HEK293 (cell line): ENCODE measurements at regions not wholly inside any gene's neighbourhood (a gene's known extent, or its start where the extent isn't known, plus 50 kb on each side); places are given as distances from the start of the nearest gene placed in this dataset.
"Not testable (repeated sequence)": the region's sequence is repeated elsewhere in the genome, so short reads cannot be mapped to it uniquely, and the experiment has no call there.

Experiments used
- CTCF ChIA-PET: fragments of 350-600 bp; formaldehyde crosslinking; extraction: SDS; loops from one replicate; lab custom pipeline; 2021; ENCODE audit warnings: antibody characterized with exemption; lab: Yijun Ruan, JAX
- POLR2A ChIA-PET: fragments of 300-600 bp; formaldehyde crosslinking; extraction: SDS; loops from one replicate; lab custom pipeline; 2020; ENCODE audit warnings: antibody characterized with exemption, inconsistent platforms; lab: Yijun Ruan, JAX
- H3K27ac ChIP-seq: fragments of 200-500 bp; sonication (Bioruptor generic); 2 replicates; pipeline ENCODE4 v1.5.1; 2014; ENCODE audit warnings: low read depth, low read length, control low read depth, inconsistent platforms; ENCODE audit errors: extremely low read depth
- H3K36me3 ChIP-seq, 2 experiments: fragments of 200-500 bp in 1 of 2; sonication (Bioruptor generic) in 1 of 2; 1 replicate in 1 of 2; 2 replicates in 1 of 2; pipeline ENCODE4 v1.5.1; 2014 to 2017; ENCODE audit warnings: inconsistent platforms in 2 of 2, low read length in 2 of 2; ENCODE audit not compliant: control insufficient read depth in 2 of 2, insufficient read depth in 1 of 2
- H3K4me1 ChIP-seq: fragments of 200-500 bp; sonication (Bioruptor generic); 2 replicates; pipeline ENCODE4 v1.5.1; 2014; ENCODE audit warnings: mild to moderate bottlenecking, low read length, inconsistent platforms; ENCODE audit not compliant: control insufficient read depth, insufficient read depth
- H3K4me3 ChIP-seq: 2 replicates; pipeline ENCODE4 v1.5.1; 2011; ENCODE audit warnings: low read depth, mild to moderate bottlenecking, control low read depth, low read length, moderate library complexity
- H3K9me3 ChIP-seq: fragments of 200-500 bp; sonication (Bioruptor generic); 2 replicates; pipeline ENCODE4 v1.5.1; 2014; ENCODE audit warnings: low read depth, low read length, inconsistent platforms; ENCODE audit not compliant: control insufficient read depth, insufficient read depth
- HOXA7 ChIP-seq: sonication (generic); formaldehyde crosslinking; IDR thresholded peaks from 2 replicates; pipeline ENCODE4 v1.8.1; 2022; ENCODE audit warnings: missing genetic modification reagents, borderline replicate concordance
- KLF8 ChIP-seq: fragments of 450-650 bp; formaldehyde crosslinking; IDR thresholded peaks from 2 replicates; pipeline ENCODE4 v1.5.1; 2016; ENCODE audit warnings: missing biosample characterization, missing genetic modification characterization
- SCRT2 ChIP-seq: fragments of 450-650 bp; formaldehyde crosslinking; IDR thresholded peaks from 2 replicates; pipeline ENCODE4 v1.5.1; 2016; ENCODE audit warnings: missing biosample characterization, missing genetic modification characterization
- WT1 ChIP-seq: fragments of 450-650 bp; formaldehyde crosslinking; IDR thresholded peaks from 2 replicates; pipeline ENCODE4 v1.5.1; 2016; ENCODE audit warnings: missing biosample characterization, missing genetic modification characterization
- YY1 ChIP-seq: fragments of 450-650 bp; formaldehyde crosslinking; IDR thresholded peaks from 2 replicates; pipeline ENCODE4 v1.5.1; 2018; ENCODE audit warnings: missing biosample characterization, missing genetic modification characterization
- ZBTB17 ChIP-seq: fragments of 450-650 bp; formaldehyde crosslinking; IDR thresholded peaks from 2 replicates; pipeline ENCODE4 v1.5.1; 2016; ENCODE audit warnings: missing biosample characterization, missing genetic modification characterization
- ZFP69B ChIP-seq: fragments of 450-650 bp; formaldehyde crosslinking; IDR thresholded peaks from 2 replicates; pipeline ENCODE4 v1.5.1; 2016; ENCODE audit warnings: missing biosample characterization, missing genetic modification characterization
- ZNF24 ChIP-seq: fragments of 450-650 bp; formaldehyde crosslinking; IDR thresholded peaks from 2 replicates; pipeline ENCODE4 v1.5.1; 2016; ENCODE audit warnings: missing biosample characterization, missing genetic modification characterization
- ZNF274 ChIP-seq, 2 experiments: fragments of 200-500 bp in 1 of 2; fragments of 450-650 bp in 1 of 2; sonication (Bioruptor generic) in 1 of 2; formaldehyde crosslinking in 1 of 2; IDR thresholded peaks; 2 replicates each; pipeline versions ENCODE4 v1.5.1 to v1.6.1; 2014 to 2016; ENCODE audit warnings: borderline replicate concordance in 1 of 2, inconsistent platforms in 1 of 2, low read length in 1 of 2, missing biosample characterization in 1 of 2, missing genetic modification characterization in 1 of 2
- ZNF391 ChIP-seq: fragments of 450-650 bp; formaldehyde crosslinking; IDR thresholded peaks from 2 replicates; pipeline ENCODE4 v1.5.1; 2016; ENCODE audit warnings: low read depth, missing biosample characterization, missing genetic modification characterization, borderline replicate concordance
- ZNF394 ChIP-seq: fragments of 450-650 bp; formaldehyde crosslinking; IDR thresholded peaks from 2 replicates; pipeline ENCODE4 v1.5.1; 2016; ENCODE audit warnings: missing biosample characterization, missing genetic modification characterization, mild to moderate bottlenecking, moderate library complexity, borderline replicate concordance
- ZNF501 ChIP-seq: fragments of 450-650 bp; formaldehyde crosslinking; IDR thresholded peaks from 2 replicates; pipeline ENCODE4 v1.5.1; 2016; ENCODE audit warnings: missing biosample characterization, missing genetic modification characterization
- ZNF521 ChIP-seq: fragments of 450-650 bp; formaldehyde crosslinking; IDR thresholded peaks from 2 replicates; pipeline ENCODE4 v1.5.1; 2017; ENCODE audit warnings: missing biosample characterization, mild to moderate bottlenecking, missing genetic modification characterization
- ZNF529 ChIP-seq: fragments of 450-650 bp; formaldehyde crosslinking; IDR thresholded peaks from 2 replicates; pipeline ENCODE4 v1.5.1; 2017; ENCODE audit warnings: missing genetic modification characterization, missing biosample characterization; ENCODE audit not compliant: insufficient replicate concordance
- ZNF549 ChIP-seq: fragments of 450-650 bp; IDR thresholded peaks from 2 replicates; pipeline ENCODE4 v1.5.1; 2018; ENCODE audit warnings: missing biosample characterization, missing genetic modification characterization, mild to moderate bottlenecking, inconsistent platforms, moderate library complexity
- ZNF571 ChIP-seq: fragments of 450-650 bp; formaldehyde crosslinking; IDR thresholded peaks from 2 replicates; pipeline ENCODE4 v1.5.0; 2017; ENCODE audit warnings: missing biosample characterization, missing genetic modification characterization
- ZNF600 ChIP-seq: fragments of 450-650 bp; formaldehyde crosslinking; IDR thresholded peaks from 2 replicates; pipeline ENCODE4 v1.5.1; 2016; ENCODE audit warnings: missing biosample characterization, missing genetic modification characterization
- ZNF621 ChIP-seq: fragments of 450-650 bp; formaldehyde crosslinking; IDR thresholded peaks from 2 replicates; pipeline ENCODE4 v1.5.1; 2017; ENCODE audit warnings: missing biosample characterization, missing genetic modification characterization
- ZNF747 ChIP-seq: fragments of 450-650 bp; formaldehyde crosslinking; IDR thresholded peaks from 2 replicates; pipeline ENCODE4 v1.5.1; 2016; ENCODE audit warnings: missing biosample characterization, missing genetic modification characterization
- ZNF776 ChIP-seq: fragments of 450-650 bp; formaldehyde crosslinking; IDR thresholded peaks from 2 replicates; pipeline ENCODE4 v1.5.0; 2017; ENCODE audit warnings: missing biosample characterization, missing genetic modification characterization, borderline replicate concordance
- ZSCAN23 ChIP-seq: fragments of 450-650 bp; formaldehyde crosslinking; IDR thresholded peaks from 2 replicates; pipeline ENCODE4 v1.5.1; 2016; ENCODE audit warnings: missing biosample characterization, missing genetic modification characterization
- TF ChIP-seq, protein P1 (sequence below): sonication (generic); formaldehyde crosslinking; IDR thresholded peaks from 2 replicates; pipeline ENCODE4 v1.8.1; 2022; ENCODE audit warnings: mild to moderate bottlenecking, moderate library complexity, missing genetic modification reagents
- TF ChIP-seq, protein P2 (sequence below): fragments of 450-650 bp; formaldehyde crosslinking; IDR thresholded peaks from 2 replicates; pipeline ENCODE4 v1.5.1; 2016; ENCODE audit warnings: missing biosample characterization, missing genetic modification characterization

DNA sequence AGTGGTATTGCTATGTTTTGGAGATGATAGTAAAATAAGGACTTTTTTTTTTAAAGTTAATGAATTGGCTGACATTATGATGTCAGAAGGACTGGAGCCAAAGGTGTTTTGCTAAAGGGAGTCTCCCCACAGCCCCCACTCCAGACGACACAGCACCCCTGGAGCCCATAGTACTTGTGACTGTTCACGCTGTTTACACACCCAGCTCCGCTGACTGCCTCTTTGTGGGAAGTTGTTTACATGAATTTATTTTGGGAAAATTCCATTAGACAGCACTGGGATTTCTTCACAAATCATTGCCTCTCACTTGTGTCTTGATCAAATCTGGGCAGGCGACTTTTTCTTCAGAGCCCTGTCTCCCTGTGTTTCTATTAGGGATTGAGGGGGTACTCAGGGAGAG is 108.6 kb downstream of the C17orf67 start:
- Histone ChIP-seq H3K36me3 (no peaks in the 10 kb centered on the region), H3K9me3 (no peaks in the 10 kb centered on the region), H3K4me3 (no peak overlapping the region), H3K27ac (no peak overlapping the region), H3K4me1 (no peaks in the 10 kb centered on the region)
- no peak for TF ChIP-seq ZNF621 (tag by site-specific recombination)
- no peak for TF ChIP-seq ZNF600 (tag by site-specific recombination)
- TF ChIP-seq ZNF391 (tag by site-specific recombination) = no peak
- no peak for TF ChIP-seq ZNF747
- TF ChIP-seq ZFP69B (tag by site-specific recombination) = no peak
- TF ChIP-seq ZNF571 = no peak
- TF ChIP-seq ZBTB17 (tag by site-specific recombination) = no peak
- TF ChIP-seq ZSCAN23 (tag by site-specific recombination) = no peak
- no peak for TF ChIP-seq KLF8
- TF ChIP-seq, protein P1, sequence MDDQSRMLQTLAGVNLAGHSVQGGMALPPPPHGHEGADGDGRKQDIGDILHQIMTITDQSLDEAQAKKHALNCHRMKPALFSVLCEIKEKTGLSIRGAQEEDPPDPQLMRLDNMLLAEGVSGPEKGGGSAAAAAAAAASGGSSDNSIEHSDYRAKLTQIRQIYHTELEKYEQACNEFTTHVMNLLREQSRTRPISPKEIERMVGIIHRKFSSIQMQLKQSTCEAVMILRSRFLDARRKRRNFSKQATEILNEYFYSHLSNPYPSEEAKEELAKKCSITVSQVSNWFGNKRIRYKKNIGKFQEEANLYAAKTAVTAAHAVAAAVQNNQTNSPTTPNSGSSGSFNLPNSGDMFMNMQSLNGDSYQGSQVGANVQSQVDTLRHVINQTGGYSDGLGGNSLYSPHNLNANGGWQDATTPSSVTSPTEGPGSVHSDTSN (CRISPR knock-in tag) = no peak
- TF ChIP-seq HOXA7 (CRISPR knock-in tag) = no peak
- ChIA-PET POLR2A (interaction anchor here (0.6 kb wide), 1 partner anchor 633 kb away, joined by 3 read pairs; no protein-coding TSS in a partner anchor), CTCF (interaction anchor here (0.6 to 1.8 kb wide), 5 partner anchors 9 to 247 kb away, joined by 3 to 19 read pairs (median 4); no protein-coding TSS in a partner anchor)

DNA sequence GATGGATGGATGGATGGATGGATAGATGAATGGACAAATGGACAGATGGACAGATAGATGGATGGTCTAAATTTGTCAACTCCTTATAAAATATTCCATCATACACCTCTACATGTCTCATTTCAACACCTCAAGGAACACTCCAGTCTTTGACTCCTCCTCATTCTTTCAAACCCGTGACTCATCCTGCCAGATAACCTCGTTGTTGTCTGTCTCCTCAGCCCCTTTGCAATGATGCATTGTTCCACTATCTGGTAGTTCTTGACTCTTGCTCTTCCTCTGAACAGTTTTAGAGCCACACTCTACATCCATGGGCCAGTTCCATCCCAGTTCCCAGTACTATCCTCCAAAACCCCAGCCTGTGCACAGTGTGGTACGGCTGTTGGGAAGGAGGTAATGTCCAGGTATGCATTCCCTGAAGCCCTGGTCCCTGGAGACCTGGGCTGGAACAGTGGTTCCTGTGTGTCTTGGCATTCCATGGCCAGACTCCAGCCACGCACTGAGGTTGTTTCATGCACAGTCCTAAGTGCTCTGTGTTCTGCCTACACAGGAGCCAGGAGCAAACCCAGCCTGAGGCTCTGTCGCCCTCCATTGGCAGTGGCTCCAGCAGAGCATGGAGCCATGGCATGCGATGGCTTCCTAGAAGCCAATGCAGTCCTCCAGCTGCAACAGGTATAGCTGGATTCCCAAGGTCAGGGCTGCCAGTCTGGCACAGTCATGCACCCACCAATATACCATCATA is 105.7 kb downstream of the C17orf67 start:
- Histone ChIP-seq H3K4me3 (no peak overlapping the region), H3K9me3 (no peaks in the 10 kb centered on the region), H3K27ac (no peak overlapping the region), H3K36me3 (no peaks in the 10 kb centered on the region), H3K4me1 (no peaks in the 10 kb centered on the region)
- ChIA-PET CTCF (interaction anchor here (0.6 to 0.8 kb wide), 2 partner anchors 11 to 53 kb away, joined by 3 to 4 read pairs; no protein-coding TSS in a partner anchor), POLR2A (no interaction called here)
- TF ChIP-seq SCRT2 (tag by site-specific recombination) (peak; percentile 38; the same call in 1 of the 2 replicates), ZNF549 (no peak)

DNA sequence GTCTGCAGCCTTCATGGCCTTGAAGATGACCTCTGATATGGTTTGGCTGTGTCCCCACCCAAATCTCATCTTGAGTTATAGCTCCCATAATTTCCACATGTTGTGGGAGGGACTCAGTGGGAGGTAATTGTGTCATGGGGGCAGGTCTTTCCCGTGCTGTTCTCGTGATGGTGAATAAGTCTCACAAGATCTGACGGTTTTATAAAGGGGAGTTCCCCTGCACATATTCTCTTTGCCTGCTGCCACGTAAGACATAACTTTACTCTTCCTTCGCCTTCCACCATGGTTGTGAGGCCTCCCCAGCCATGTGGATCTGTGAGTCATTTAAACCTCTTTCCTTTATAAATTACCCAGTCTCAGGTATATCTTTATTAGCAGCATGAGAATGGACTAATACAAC is 102.6 kb downstream of the C17orf67 start:
- H3K9me3 ChIP-seq, POLR2A ChIA-PET, H3K4me1 ChIP-seq, H3K27ac ChIP-seq, CTCF ChIA-PET, H3K36me3 ChIP-seq, H3K4me3 ChIP-seq: not testable (repeated sequence)

DNA sequence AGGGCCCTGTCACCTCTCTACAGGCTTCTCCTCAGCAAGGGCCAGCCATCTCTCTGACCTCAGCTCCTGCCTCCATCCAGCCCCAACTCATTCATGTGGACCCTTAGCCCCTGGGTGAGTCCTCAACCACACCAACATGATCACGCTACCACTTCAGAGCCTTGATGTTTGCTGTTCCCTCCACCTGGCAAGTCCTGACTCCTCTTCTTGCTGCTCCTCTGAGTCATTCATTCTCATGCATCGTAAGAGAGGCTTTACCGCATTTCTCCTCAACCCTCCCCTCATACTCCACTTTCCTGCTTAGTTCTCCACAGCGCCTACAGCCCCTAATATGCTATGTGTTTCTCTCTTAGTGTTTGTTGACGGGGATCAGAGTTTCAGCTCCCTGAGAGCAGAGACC is 99.9 kb downstream of the C17orf67 start:
- no peak for TF ChIP-seq WT1 (tag by site-specific recombination)
- Histone ChIP-seq H3K9me3 (no peaks in the 10 kb centered on the region), H3K4me3 (no peak overlapping the region), H3K27ac (no peak overlapping the region), H3K36me3 (no peaks in the 10 kb centered on the region), H3K4me1 (no peaks in the 10 kb centered on the region)
- ChIA-PET CTCF (interaction anchor here (1.2 kb wide), 1 partner anchor 234 kb away, joined by 3 read pairs; no protein-coding TSS in a partner anchor), POLR2A (no interaction called here)

DNA sequence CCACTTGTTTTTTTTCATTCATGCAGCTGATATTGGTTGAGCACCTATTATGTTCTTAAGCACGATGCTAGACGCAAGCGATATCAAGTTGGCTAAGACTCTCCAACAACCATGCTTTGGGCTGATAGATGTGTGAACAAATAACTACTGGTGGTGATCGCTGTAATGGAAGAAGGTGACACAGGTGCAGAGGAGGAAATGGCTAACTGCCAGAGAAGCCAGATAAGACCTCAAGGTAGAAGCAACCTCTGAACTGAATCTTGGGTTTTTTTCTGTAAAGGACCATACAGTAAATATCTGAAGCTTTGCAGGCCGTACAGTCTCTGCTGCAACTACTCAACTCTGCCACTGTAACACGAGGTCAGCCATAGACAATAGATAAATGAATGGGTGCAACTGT is 97.9 kb downstream of the C17orf67 start:
- Histone ChIP-seq H3K4me1 (no peaks in the 10 kb centered on the region), H3K27ac (no peak overlapping the region), H3K4me3 (no peak overlapping the region), H3K36me3 (no peaks in the 10 kb centered on the region), H3K9me3 (no peaks in the 10 kb centered on the region)
- ChIA-PET POLR2A (no interaction called here), CTCF (interaction anchor here (2.6 kb wide), 1 partner anchor 20 kb away, joined by 10 read pairs; no protein-coding TSS in a partner anchor)
- TF ChIP-seq YY1 (no peak), ZNF394 (no peak), ZNF274 (IDR thresholded peaks at IDR 0.05; ENCODE audit: low read length) (no peak), ZNF274 (tag by site-specific recombination; IDR thresholded peaks at IDR 0.05; ENCODE audit: borderline replicate concordance) (no peak), ZNF529 (no peak), ZNF24 (no peak), ZNF501 (no peak), ZNF776 (tag by site-specific recombination) (no peak), ZNF521 (tag by site-specific recombination) (no peak)
- TF ChIP-seq, protein P2, sequence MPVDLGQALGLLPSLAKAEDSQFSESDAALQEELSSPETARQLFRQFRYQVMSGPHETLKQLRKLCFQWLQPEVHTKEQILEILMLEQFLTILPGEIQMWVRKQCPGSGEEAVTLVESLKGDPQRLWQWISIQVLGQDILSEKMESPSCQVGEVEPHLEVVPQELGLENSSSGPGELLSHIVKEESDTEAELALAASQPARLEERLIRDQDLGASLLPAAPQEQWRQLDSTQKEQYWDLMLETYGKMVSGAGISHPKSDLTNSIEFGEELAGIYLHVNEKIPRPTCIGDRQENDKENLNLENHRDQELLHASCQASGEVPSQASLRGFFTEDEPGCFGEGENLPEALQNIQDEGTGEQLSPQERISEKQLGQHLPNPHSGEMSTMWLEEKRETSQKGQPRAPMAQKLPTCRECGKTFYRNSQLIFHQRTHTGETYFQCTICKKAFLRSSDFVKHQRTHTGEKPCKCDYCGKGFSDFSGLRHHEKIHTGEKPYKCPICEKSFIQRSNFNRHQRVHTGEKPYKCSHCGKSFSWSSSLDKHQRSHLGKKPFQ (tag by site-specific recombination) = no peak
